IMR-90 (cell line): ENCODE measurements at regions not wholly inside any gene's neighbourhood (a gene's known extent, or its start where the extent isn't known, plus 50 kb on each side); places are given as distances from the start of the nearest gene placed in this dataset.

Source experiments
- ATAC-seq: fragments of 200-7000 bp; cut with Tn5 transposase; 2 replicates; pipeline ENCODE4 v1.9.1; 2020; ENCODE audit warnings: low read depth, mild to moderate bottlenecking, moderate library complexity
- BruUV-seq: library from RNA; stranded (reverse); fragments of 400-500 nt; replicated peaks from 2 replicates; lab custom pipeline; 2021; lab: Mats Ljungman, UMichigan
- CTCF ChIA-PET: fragments of 300-600 bp; formaldehyde crosslinking; extraction: SDS; loops from one replicate; lab custom pipeline; 2021; ENCODE audit warnings: antibody characterized with exemption; lab: Yijun Ruan, JAX
- POLR2A ChIA-PET: fragments of 300-600 bp; sonication (Branson Sonifier 250); formaldehyde crosslinking; loops from one replicate; lab custom pipeline; 2022; ENCODE audit warnings: antibody characterized with exemption; ENCODE audit not compliant: unreplicated experiment; lab: Charles Lee
- DNase-seq: peaks from one replicate; pipeline ENCODE4 v3.0.0; 2013
- H2AFZ ChIP-seq: replicated peaks from 2 replicates; pipeline ENCODE3; 2013; ENCODE audit warnings: low read length, mild to moderate bottlenecking; ENCODE audit not compliant: poor library complexity
- H2AK5ac ChIP-seq: 2 replicates; pipeline ENCODE4 v1.6.1; 2013; ENCODE audit warnings: low read depth, low read length, inconsistent platforms
- H2AK9ac ChIP-seq: replicated peaks from 2 replicates; pipeline ENCODE3; 2013; ENCODE audit warnings: mild to moderate bottlenecking, low read depth, low read length, moderate library complexity; ENCODE audit not compliant: poor library complexity
- H2BK120ac ChIP-seq: 2 replicates; pipeline ENCODE4 v1.6.1; 2013; ENCODE audit warnings: low read depth, low read length, inconsistent platforms
- H2BK15ac ChIP-seq: 3 replicates; pipeline ENCODE4 v1.6.1; 2013; ENCODE audit warnings: low read depth, low read length, inconsistent platforms
- H2BK20ac ChIP-seq: 2 replicates; pipeline ENCODE4 v1.6.1; 2013; ENCODE audit warnings: low read depth, mild to moderate bottlenecking, inconsistent platforms, low read length, moderate library complexity
- H2BK5ac ChIP-seq: 2 replicates; pipeline ENCODE4 v1.6.1; 2013; ENCODE audit warnings: mild to moderate bottlenecking, low read depth, low read length, inconsistent platforms; ENCODE audit not compliant: poor library complexity, severe bottlenecking
- H3K14ac ChIP-seq: replicated peaks from 2 replicates; pipeline ENCODE4 v1.6.1; 2013; ENCODE audit warnings: low read depth, low read length, inconsistent platforms
- H3K18ac ChIP-seq: 2 replicates; pipeline ENCODE4 v1.6.1; 2013; ENCODE audit warnings: low read depth, low read length, control low read depth
- H3K23ac ChIP-seq: 2 replicates; pipeline ENCODE4 v1.6.1; 2013; ENCODE audit warnings: low read depth, low read length, inconsistent platforms
- H3K27ac ChIP-seq: 2 replicates; pipeline ENCODE4 v1.5.1; 2013; ENCODE audit warnings: mild to moderate bottlenecking, control low read depth, low read length; ENCODE audit not compliant: insufficient read depth
- H3K27me3 ChIP-seq: 2 replicates; pipeline ENCODE4 v1.6.1; 2013; ENCODE audit warnings: low read length; ENCODE audit not compliant: control insufficient read depth, insufficient read depth
- H3K36me3 ChIP-seq: 2 replicates; pipeline ENCODE4 v1.6.1; 2013; ENCODE audit warnings: low read length, mixed read lengths; ENCODE audit not compliant: control insufficient read depth, insufficient read depth
- H3K4ac ChIP-seq: 2 replicates; pipeline ENCODE4 v1.6.1; 2013; ENCODE audit warnings: low read depth, low read length, inconsistent platforms
- H3K4me1 ChIP-seq: 2 replicates; pipeline ENCODE4 v1.6.1; 2013; ENCODE audit warnings: low read length, mixed read lengths; ENCODE audit not compliant: control insufficient read depth, insufficient read depth
- H3K4me2 ChIP-seq: 2 replicates; pipeline ENCODE4 v1.6.1; 2013; ENCODE audit warnings: low read depth, mild to moderate bottlenecking, control low read depth, low read length, moderate library complexity
- H3K4me3 ChIP-seq: 2 replicates; pipeline ENCODE4 v1.5.1; 2013; ENCODE audit warnings: low read depth, mild to moderate bottlenecking, control low read depth, low read length, moderate library complexity; ENCODE audit not compliant: insufficient read depth
- H3K56ac ChIP-seq: 2 replicates; pipeline ENCODE4 v1.6.1; 2013; ENCODE audit warnings: low read length, inconsistent platforms; ENCODE audit not compliant: insufficient read depth; ENCODE audit errors: extremely low read depth
- H3K79me1 ChIP-seq, 2 experiments: 2 replicates each; pipeline ENCODE4 v1.6.1; 2013; ENCODE audit warnings: low read length in 2 of 2, inconsistent platforms in 1 of 2, low read depth in 1 of 2
- H3K9ac ChIP-seq: 2 replicates; pipeline ENCODE4 v1.6.1; 2013; ENCODE audit warnings: low read depth, low read length, control low read depth
- H3K9me1 ChIP-seq: 2 replicates; pipeline ENCODE4 v1.6.1; 2013; ENCODE audit warnings: low read length, inconsistent platforms; ENCODE audit not compliant: insufficient read depth
- H3K9me3 ChIP-seq: 2 replicates; pipeline ENCODE4 v1.6.1; 2013; ENCODE audit warnings: low read length; ENCODE audit not compliant: control insufficient read depth, insufficient read depth
- H4K20me1 ChIP-seq: 2 replicates; pipeline ENCODE4 v1.6.1; 2013; ENCODE audit warnings: low read length, inconsistent platforms; ENCODE audit not compliant: insufficient read depth
- H4K5ac ChIP-seq: 2 replicates; pipeline ENCODE4 v1.6.1; 2013; ENCODE audit warnings: mild to moderate bottlenecking, low read depth, low read length, control low read depth
- H4K8ac ChIP-seq, 2 experiments: 2 replicates each; pipeline ENCODE4 v1.6.1; 2013; ENCODE audit warnings: low read depth in 2 of 2, low read length in 2 of 2, control low read depth in 1 of 2, inconsistent platforms in 1 of 2
- H4K91ac ChIP-seq: 2 replicates; pipeline ENCODE4 v1.6.1; 2013; ENCODE audit warnings: low read depth, low read length, inconsistent platforms; ENCODE audit not compliant: insufficient read depth
- BHLHE40 ChIP-seq: fragments of 150-350 bp; IDR thresholded peaks from 2 replicates; pipeline ENCODE4 v1.6.1; 2016; ENCODE audit warnings: mild to moderate bottlenecking, low read depth, low read length
- CHD1 ChIP-seq: IDR thresholded peaks from 2 replicates; pipeline ENCODE4 v1.6.1; 2012; ENCODE audit warnings: low read depth, low read length, improper control_type of control experiment
- FOS ChIP-seq: fragments of 150-350 bp; IDR thresholded peaks from 2 replicates; pipeline ENCODE4 v1.6.1; 2016; ENCODE audit warnings: low read depth, low read length
- MAFK ChIP-seq: IDR thresholded peaks from 2 replicates; pipeline ENCODE4 v1.6.1; 2012; ENCODE audit warnings: low read depth, low read length, improper control_type of control experiment
- MAZ ChIP-seq: IDR thresholded peaks from 2 replicates; pipeline ENCODE4 v1.6.1; 2012; ENCODE audit warnings: low read depth, mild to moderate bottlenecking, low read length, improper control_type of control experiment, moderate library complexity, borderline replicate concordance
- MXI1 ChIP-seq: IDR thresholded peaks from 2 replicates; pipeline ENCODE4 v1.6.1; 2012; ENCODE audit warnings: low read depth, mild to moderate bottlenecking, low read length, moderate library complexity, borderline replicate concordance
- NFE2L2 ChIP-seq: fragments of 150-350 bp; IDR thresholded peaks from 2 replicates; pipeline ENCODE4 v1.6.1; 2016; ENCODE audit warnings: low read depth, mild to moderate bottlenecking, low read length
- POLR2A ChIP-seq: IDR thresholded peaks from 2 replicates; pipeline ENCODE4 v1.6.1; 2012; ENCODE audit warnings: mild to moderate bottlenecking, low read depth, low read length
- RCOR1 ChIP-seq: IDR thresholded peaks from 2 replicates; pipeline ENCODE4 v1.6.1; 2012; ENCODE audit warnings: mild to moderate bottlenecking, low read length, improper control_type of control experiment; ENCODE audit not compliant: insufficient replicate concordance
- RFX5 ChIP-seq: IDR thresholded peaks from 2 replicates; pipeline ENCODE4 v1.8.0; 2012; ENCODE audit warnings: low read depth, mild to moderate bottlenecking, low read length, moderate library complexity
- WGBS, 2 experiments: methylation state at CpG; one replicate each; pipeline versions ENCODE4 v1.1.5 to v1.1.7; 2013; ENCODE audit warnings: missing lambda C conversion rate in 2 of 2; ENCODE audit not compliant: insufficient read length in 1 of 2; ENCODE audit errors: extremely low coverage in 2 of 2; 5-methylcytosine and 5-hydroxymethylcytosine counted together
- dilution Hi-C: fragments of 300-500 bp; cut with HindIII; formaldehyde crosslinking; loops from one replicate; pipeline ENCODE4 v1.14.3; 2018; ENCODE audit warnings: low sequenced_read_pairs; ENCODE audit not compliant: unreplicated experiment
- in situ Hi-C: fragments of 300-500 bp; cut with MboI; formaldehyde crosslinking; loops from 3 replicates; pipeline ENCODE4 v1.14.3; 2019; ENCODE audit warnings: low sequenced_read_pairs, inconsistent platforms, mixed read lengths
- intact Hi-C: fragments of 100-400 bp; cut with micrococcal nuclease; formaldehyde crosslinking; loops from 2 replicates; pipeline ENCODE4 v1.10.0; 2022
- TF ChIP-seq, protein P1 (sequence below): fragments of 150-350 bp; IDR thresholded peaks from 2 replicates; pipeline ENCODE4 v1.6.1; 2016; ENCODE audit warnings: low read depth, mild to moderate bottlenecking, low read length, moderate library complexity, borderline replicate concordance
- TF ChIP-seq, protein P2 (sequence below): fragments of 150-350 bp; IDR thresholded peaks from 2 replicates; pipeline ENCODE4 v1.6.1; 2017; ENCODE audit warnings: mild to moderate bottlenecking, antibody characterized with exemption, low read length, low read depth
- TF ChIP-seq, protein P3 (sequence below): conservative IDR thresholded peaks from 2 replicates; pipeline ENCODE4 v1.5.1; 2012; ENCODE audit warnings: mild to moderate bottlenecking, low read depth, low read length, improper control_type of control experiment

DNA sequence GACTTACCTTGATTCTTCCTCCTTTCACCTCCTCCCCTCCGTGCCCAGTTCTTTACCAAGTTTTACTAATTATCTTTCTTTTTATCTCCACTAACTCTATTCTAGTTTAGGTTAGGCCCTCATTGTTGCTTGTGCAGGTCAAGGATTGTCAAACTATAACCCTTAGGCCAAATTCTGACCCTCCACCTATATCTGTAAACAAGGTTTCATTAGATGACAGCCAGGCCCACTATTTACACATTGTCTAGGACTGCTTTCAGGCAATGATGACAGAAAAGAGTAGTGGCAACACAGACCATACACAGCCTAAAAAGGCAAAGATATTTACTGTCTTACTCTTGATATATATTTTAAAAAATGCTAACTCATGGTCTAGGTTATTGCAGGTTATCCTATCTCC lies 212.0 kb downstream of the RAD51AP2 start:
- H3K79me1 ChIP-seq, result no peaks in the 10 kb centered on the region
- TF ChIP-seq RCOR1 (no peak), POLR2A (no peak), RFX5 (no peak), MXI1 (no peak), FOS (no peak), MAZ (no peak), NFE2L2 (no peak), MAFK (no peak), BHLHE40 (no peak), CHD1 (no peak)
- TF ChIP-seq, protein P1, sequence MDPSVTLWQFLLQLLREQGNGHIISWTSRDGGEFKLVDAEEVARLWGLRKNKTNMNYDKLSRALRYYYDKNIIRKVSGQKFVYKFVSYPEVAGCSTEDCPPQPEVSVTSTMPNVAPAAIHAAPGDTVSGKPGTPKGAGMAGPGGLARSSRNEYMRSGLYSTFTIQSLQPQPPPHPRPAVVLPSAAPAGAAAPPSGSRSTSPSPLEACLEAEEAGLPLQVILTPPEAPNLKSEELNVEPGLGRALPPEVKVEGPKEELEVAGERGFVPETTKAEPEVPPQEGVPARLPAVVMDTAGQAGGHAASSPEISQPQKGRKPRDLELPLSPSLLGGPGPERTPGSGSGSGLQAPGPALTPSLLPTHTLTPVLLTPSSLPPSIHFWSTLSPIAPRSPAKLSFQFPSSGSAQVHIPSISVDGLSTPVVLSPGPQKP, result no peak
- TF ChIP-seq, protein P2, sequence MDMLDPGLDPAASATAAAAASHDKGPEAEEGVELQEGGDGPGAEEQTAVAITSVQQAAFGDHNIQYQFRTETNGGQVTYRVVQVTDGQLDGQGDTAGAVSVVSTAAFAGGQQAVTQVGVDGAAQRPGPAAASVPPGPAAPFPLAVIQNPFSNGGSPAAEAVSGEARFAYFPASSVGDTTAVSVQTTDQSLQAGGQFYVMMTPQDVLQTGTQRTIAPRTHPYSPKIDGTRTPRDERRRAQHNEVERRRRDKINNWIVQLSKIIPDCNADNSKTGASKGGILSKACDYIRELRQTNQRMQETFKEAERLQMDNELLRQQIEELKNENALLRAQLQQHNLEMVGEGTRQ, result no peak
- TF ChIP-seq, protein P3, sequence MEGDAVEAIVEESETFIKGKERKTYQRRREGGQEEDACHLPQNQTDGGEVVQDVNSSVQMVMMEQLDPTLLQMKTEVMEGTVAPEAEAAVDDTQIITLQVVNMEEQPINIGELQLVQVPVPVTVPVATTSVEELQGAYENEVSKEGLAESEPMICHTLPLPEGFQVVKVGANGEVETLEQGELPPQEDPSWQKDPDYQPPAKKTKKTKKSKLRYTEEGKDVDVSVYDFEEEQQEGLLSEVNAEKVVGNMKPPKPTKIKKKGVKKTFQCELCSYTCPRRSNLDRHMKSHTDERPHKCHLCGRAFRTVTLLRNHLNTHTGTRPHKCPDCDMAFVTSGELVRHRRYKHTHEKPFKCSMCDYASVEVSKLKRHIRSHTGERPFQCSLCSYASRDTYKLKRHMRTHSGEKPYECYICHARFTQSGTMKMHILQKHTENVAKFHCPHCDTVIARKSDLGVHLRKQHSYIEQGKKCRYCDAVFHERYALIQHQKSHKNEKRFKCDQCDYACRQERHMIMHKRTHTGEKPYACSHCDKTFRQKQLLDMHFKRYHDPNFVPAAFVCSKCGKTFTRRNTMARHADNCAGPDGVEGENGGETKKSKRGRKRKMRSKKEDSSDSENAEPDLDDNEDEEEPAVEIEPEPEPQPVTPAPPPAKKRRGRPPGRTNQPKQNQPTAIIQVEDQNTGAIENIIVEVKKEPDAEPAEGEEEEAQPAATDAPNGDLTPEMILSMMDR, result no peak
- dilution Hi-C loops, result no loop called here
- no peak overlapping the region for H2BK15ac ChIP-seq
- no peaks in the 10 kb centered on the region for H4K20me1 ChIP-seq
- H3K4me2 ChIP-seq, result no peak overlapping the region
- no peak overlapping the region for H4K5ac ChIP-seq
- DNase-seq, result no peak
- no peak for ATAC-seq
- no peaks in the 10 kb centered on the region for H3K9me3 ChIP-seq
- no peak overlapping the region for H4K8ac ChIP-seq
- H2BK5ac ChIP-seq, result no peak overlapping the region
- H2AK5ac ChIP-seq, result no peak overlapping the region
- peaks cover 5% of the 10 kb centered on the region for H3K4me1 ChIP-seq
- no peak overlapping the region for H2AK9ac ChIP-seq
- H3K18ac ChIP-seq, result no peak overlapping the region
- no TSS peak for BruUV-seq
- no peak overlapping the region for H2BK120ac ChIP-seq
- no peaks in the 10 kb centered on the region for H3K27me3 ChIP-seq
- in situ Hi-C loops, result loop anchor here (10.0 kb wide), 1 partner anchor 531 kb away; no protein-coding TSS in a partner anchor
- H3K9ac ChIP-seq, result no peak overlapping the region
- H3K23ac ChIP-seq, result no peak overlapping the region
- H4K91ac ChIP-seq, result no peak overlapping the region
- ChIA-PET POLR2A (no interaction called here), CTCF (no interaction called here)
- no peak overlapping the region for H2BK20ac ChIP-seq
- H3K56ac ChIP-seq, result no peak overlapping the region
- WGBS, 2 experiments, result no CpG with 5 or more reads among the region's 1 CpG
- no peak overlapping the region for H3K27ac ChIP-seq
- no peaks in the 10 kb centered on the region for H3K36me3 ChIP-seq
- H3K14ac ChIP-seq, result no peak overlapping the region
- H3K9me1 ChIP-seq, result no peaks in the 10 kb centered on the region
- H2AFZ ChIP-seq, result no peak overlapping the region
- no peak overlapping the region for H3K4me3 ChIP-seq
- no peak overlapping the region for H3K4ac ChIP-seq
- intact Hi-C loops, result loop anchor here (5.0 kb wide), 1 partner anchor 689 kb away; no protein-coding TSS in a partner anchor
